ENCODE measurements at regions not wholly inside any gene's neighbourhood (a gene's known extent, or its start where the extent isn't known, plus 50 kb on each side); places are given as distances from the start of the nearest gene placed in this dataset.

DNA sequence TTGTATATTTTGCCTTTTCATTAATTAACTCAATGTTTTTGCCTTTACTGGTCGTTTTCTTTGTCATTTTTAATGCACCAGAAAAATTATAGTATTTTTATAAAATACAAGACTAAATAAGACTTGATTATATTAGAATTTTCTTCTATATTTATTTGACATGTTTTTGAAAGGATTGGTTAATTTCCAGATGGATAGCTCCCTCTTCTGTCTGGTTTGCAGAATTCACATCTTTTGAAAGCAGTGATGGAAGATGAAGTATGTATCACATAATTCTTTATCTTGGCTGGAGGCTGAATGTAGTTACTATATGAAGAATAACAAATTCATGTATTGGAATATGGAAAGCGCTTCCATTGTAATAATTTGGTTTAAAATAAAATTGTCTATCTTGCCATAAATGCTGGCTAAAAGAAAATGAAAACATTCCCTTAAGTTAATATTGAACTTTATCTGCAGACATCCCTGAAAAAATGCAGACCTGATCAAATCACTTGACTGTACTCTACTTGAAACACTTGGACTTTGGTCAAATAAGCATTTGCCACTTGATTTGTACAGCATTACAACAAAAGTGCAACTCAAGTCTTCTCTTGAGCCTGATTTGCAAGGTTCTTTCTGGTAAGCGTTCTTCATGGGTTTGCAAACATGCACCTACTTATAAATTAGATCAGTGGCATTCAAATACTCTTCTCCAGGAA, 86.3 kb upstream of the EFEMP1 start:
- H3K36me3 ChIP-seq (ENCODE audit: low read depth, missing control alignments), result no peaks in the 10 kb centered on the region
- TF ChIP-seq, protein P1, sequence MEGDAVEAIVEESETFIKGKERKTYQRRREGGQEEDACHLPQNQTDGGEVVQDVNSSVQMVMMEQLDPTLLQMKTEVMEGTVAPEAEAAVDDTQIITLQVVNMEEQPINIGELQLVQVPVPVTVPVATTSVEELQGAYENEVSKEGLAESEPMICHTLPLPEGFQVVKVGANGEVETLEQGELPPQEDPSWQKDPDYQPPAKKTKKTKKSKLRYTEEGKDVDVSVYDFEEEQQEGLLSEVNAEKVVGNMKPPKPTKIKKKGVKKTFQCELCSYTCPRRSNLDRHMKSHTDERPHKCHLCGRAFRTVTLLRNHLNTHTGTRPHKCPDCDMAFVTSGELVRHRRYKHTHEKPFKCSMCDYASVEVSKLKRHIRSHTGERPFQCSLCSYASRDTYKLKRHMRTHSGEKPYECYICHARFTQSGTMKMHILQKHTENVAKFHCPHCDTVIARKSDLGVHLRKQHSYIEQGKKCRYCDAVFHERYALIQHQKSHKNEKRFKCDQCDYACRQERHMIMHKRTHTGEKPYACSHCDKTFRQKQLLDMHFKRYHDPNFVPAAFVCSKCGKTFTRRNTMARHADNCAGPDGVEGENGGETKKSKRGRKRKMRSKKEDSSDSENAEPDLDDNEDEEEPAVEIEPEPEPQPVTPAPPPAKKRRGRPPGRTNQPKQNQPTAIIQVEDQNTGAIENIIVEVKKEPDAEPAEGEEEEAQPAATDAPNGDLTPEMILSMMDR (IDR thresholded peaks at IDR 0.05), result peak in 1 of 3 experiments; percentile 41
- TF ChIP-seq POLR2A (IDR thresholded peaks at IDR 0.05), result no peak
- H3K27ac ChIP-seq, result no peak overlapping the region
- intact Hi-C loops (cut with DNase I; ENCODE audit: low total_unique reads), result no loop called here
- H3K9me3 ChIP-seq, result no peaks in the 10 kb centered on the region
- H3K27me3 ChIP-seq, result no peaks in the 10 kb centered on the region
- H3K4me3 ChIP-seq, result no peak overlapping the region
- 50 to 54% methylated on average over 3 of the region's 3 CpGs for WGBS, 2 donors
- no peak for DNase-seq
- no peaks in the 10 kb centered on the region for H3K4me1 ChIP-seq

DNA sequence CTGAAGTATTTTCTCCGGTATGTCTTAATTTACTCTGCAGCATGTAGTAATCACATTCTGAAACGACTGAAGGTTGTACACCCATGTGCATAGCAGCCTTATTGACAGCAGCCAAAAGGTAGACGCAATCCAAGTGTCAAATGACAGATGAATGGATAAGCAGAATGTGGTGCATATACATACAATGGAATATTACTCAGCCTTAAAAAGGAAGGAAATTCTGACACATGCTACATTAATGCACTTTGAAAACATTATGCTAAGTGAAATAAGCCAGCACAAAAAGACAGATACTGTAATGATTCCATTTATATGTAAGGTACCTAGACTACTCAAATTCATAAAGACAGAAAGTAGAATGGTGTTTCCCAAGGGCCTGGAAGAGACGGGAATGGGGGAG, 88.0 kb upstream of the EFEMP1 start:
- intact Hi-C loops (cut with DNase I; ENCODE audit: low total_unique reads), result no loop called here
- WGBS, 2 donors, result 82% methylated on average over 4 of the region's 4 CpGs

DNA sequence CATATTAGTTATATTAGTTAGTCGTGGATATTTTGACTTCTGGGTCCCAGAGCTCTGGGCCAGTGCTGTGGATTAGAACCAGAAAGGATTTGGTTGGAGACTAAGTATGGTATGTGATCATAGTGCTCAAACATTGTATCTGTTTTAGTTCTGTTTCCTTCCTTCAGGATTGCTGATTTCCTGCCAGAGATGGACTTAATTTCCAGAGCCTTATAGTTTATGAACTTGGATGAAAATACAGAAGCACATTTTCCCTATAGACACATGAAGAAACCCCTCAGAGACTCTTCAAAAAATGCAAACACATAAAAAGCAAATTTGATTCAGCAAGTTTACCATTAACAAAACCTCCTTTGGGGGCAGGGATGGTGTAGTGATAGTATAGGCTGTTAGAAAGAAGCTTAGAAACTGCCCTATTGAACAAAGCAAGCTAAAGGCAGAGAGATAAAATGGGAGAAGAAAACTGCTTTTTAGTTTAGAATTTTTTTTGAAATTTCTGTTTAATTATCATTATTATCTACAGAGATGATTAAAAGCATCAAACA, 88.7 kb upstream of the EFEMP1 start:
- no peak overlapping the region for H3K27ac ChIP-seq
- no peak for DNase-seq
- intact Hi-C loops (cut with DNase I; ENCODE audit: low total_unique reads), result no loop called here
- TF ChIP-seq POLR2A (IDR thresholded peaks at IDR 0.05), result no peak
- TF ChIP-seq, protein P1 (IDR thresholded peaks at IDR 0.05), result no peak
- no peaks in the 10 kb centered on the region for H3K4me1 ChIP-seq
- no peaks in the 10 kb centered on the region for H3K27me3 ChIP-seq
- WGBS, 2 donors, result 48 to 64% methylated on average over 1 of the region's 1 CpG
- no peak overlapping the region for H3K4me3 ChIP-seq
- no peaks in the 10 kb centered on the region for H3K9me3 ChIP-seq
- no peaks in the 10 kb centered on the region for H3K36me3 ChIP-seq (ENCODE audit: low read depth, missing control alignments)

More for the DNA sequence above, 88.0 kb upstream of the EFEMP1 start:
- no peak overlapping the region for H3K4me3 ChIP-seq
- TF ChIP-seq, protein P1 (IDR thresholded peaks at IDR 0.05), result no peak
- no peak for TF ChIP-seq POLR2A (IDR thresholded peaks at IDR 0.05)
- no peaks in the 10 kb centered on the region for H3K36me3 ChIP-seq (ENCODE audit: low read depth, missing control alignments)
- H3K27ac ChIP-seq, result no peak overlapping the region
- no peak for DNase-seq
- H3K9me3 ChIP-seq, result no peaks in the 10 kb centered on the region
- no peaks in the 10 kb centered on the region for H3K4me1 ChIP-seq
- no peaks in the 10 kb centered on the region for H3K27me3 ChIP-seq

DNA sequence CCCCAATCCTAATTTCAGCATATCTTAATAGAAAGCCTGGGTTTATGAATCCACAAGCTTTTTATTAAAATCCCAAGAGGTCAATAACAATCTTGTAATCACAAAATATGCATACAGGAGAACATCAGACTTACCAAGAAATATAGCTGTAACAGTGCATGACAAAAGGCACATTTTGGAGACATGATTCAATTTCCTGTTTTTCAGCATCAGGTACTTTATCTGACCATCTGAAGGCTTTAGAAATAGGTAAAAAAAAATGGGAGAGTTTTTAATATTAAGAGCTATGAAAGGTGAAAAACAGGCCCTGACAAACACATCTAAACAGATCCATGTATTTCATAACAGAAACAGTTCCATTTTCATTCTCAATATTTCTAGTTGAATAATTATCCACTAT, 89.9 kb upstream of the EFEMP1 start:
- intact Hi-C loops (cut with DNase I; ENCODE audit: low total_unique reads), result no loop called here
- no peak for TF ChIP-seq POLR2A (IDR thresholded peaks at IDR 0.05)
- TF ChIP-seq, protein P1 (IDR thresholded peaks at IDR 0.05), result no peak
- DNase-seq, result no peak
- Histone ChIP-seq H3K4me1 (no peaks in the 10 kb centered on the region), H3K27ac (no peak overlapping the region), H3K27me3 (no peaks in the 10 kb centered on the region), H3K4me3 (no peak overlapping the region), H3K9me3 (no peaks in the 10 kb centered on the region), H3K36me3 (ENCODE audit: low read depth, missing control alignments) (no peaks in the 10 kb centered on the region)

Data from testis (tissue), 2 donors.